ENCODE measurements at regions not wholly inside any gene's neighbourhood (a gene's known extent, or its start where the extent isn't known, plus 50 kb on each side); places are given as distances from the start of the nearest gene placed in this dataset.

GRCh38 chr19:34577056-34577455, 95.5 kb downstream of the WTIP start:
- H3K79me2 ChIP-seq (replicated peaks; ENCODE audit: insufficient read depth): no peaks in the 10 kb centered on the region
- no peaks in the 10 kb centered on the region for H4K20me1 ChIP-seq (replicated peaks; ENCODE audit: insufficient read depth)
- H3K36me3 ChIP-seq (ENCODE audit: insufficient read depth): no peaks in the 10 kb centered on the region
- peak overlapping the region; percentile 99 for H2AFZ ChIP-seq
- Mint-ChIP-seq H3K27me3 (ENCODE audit: insufficient read depth, low read depth, poor library complexity) (peaks cover 19% of the 10 kb centered on the region), H3K4me1 (peaks cover 12% of the 10 kb centered on the region; the same call in 2 of the 3 replicates), H3K27ac (no peak overlapping the region), H3K4me3 (peak overlapping the region; percentile 72), H3K9me3 (no peaks in the 10 kb centered on the region), H3K36me3 (ENCODE audit: low read depth) (no peaks in the 10 kb centered on the region)
- DNase-seq (ENCODE audit: low spot score) (peak; percentile 36), ATAC-seq (peak; percentile 12)
- H3K27me3 ChIP-seq (ENCODE audit: insufficient read depth): peaks cover 19% of the 10 kb centered on the region
- peak overlapping the region; percentile 98 for H3K4me2 ChIP-seq
- peak overlapping the region; percentile 77 for H3K4me3 ChIP-seq
- no peaks in the 10 kb centered on the region for H3K4me1 ChIP-seq (ENCODE audit: insufficient read depth)
- TF ChIP-seq NANOG (IDR thresholded peaks at IDR 0.05; ENCODE audit: borderline replicate concordance) (no peak), ZNF462 (CRISPR knock-in tag; IDR thresholded peaks at IDR 0.05) (no peak), REST (IDR thresholded peaks at IDR 0.05; ENCODE audit: unreplicated experiment) (no peak), CREB1 (CRISPR knock-in tag; IDR thresholded peaks at IDR 0.05; ENCODE audit: low read depth) (no peak), JUNB (IDR thresholded peaks at IDR 0.05; ENCODE audit: unreplicated experiment) (no peak), POLR2AphosphoS5 (IDR thresholded peaks at IDR 0.05; ENCODE audit: low read depth) (no peak; the same call in 1 of the 2 replicates), CTCF (conservative IDR thresholded peaks at IDR 0.05; ENCODE audit: low read depth in 2 of 2) (no peak), EZH2 (IDR thresholded peaks at IDR 0.05; ENCODE audit: low read depth, unreplicated experiment) (no peak)
- no peak overlapping the region for H3K27ac ChIP-seq (ENCODE audit: low read depth)
- no peaks in the 10 kb centered on the region for H3F3A ChIP-seq (replicated peaks; ENCODE audit: low read depth)
- no peaks in the 10 kb centered on the region for H3K9me2 ChIP-seq (ENCODE audit: insufficient read depth)
